ENCODE measurements at regions not wholly inside any gene's neighbourhood (a gene's known extent, or its start where the extent isn't known, plus 50 kb on each side); places are given as distances from the start of the nearest gene placed in this dataset.

- H3K4me3 ChIP-seq (ENCODE audit: insufficient read depth, low read depth, low read length): no peak overlapping the region
- FAIRE-seq (no peak), DNase-seq (ENCODE audit: low read depth) (no peak)
- H3K9me3 Mint-ChIP-seq (ENCODE audit: unreplicated experiment): peaks cover 10% of the 10 kb centered on the region
- no peaks in the 10 kb centered on the region for H4K20me1 ChIP-seq (ENCODE audit: insufficient read depth, low read length)
- H3K36me3 Mint-ChIP-seq (ENCODE audit: low read depth, unreplicated experiment): no peaks in the 10 kb centered on the region
- H3K27ac Mint-ChIP-seq (ENCODE audit: unreplicated experiment): no peak overlapping the region
- peaks cover 66% of the 10 kb centered on the region for H3K27me3 Mint-ChIP-seq (ENCODE audit: low read depth, unreplicated experiment)
- H3K9me3 ChIP-seq (ENCODE audit: insufficient read depth, low read depth, low read length): no peaks in the 10 kb centered on the region
- no peaks in the 10 kb centered on the region for H3K4me1 ChIP-seq (ENCODE audit: insufficient read depth, low read length)
- no peaks in the 10 kb centered on the region for H3K36me3 ChIP-seq (ENCODE audit: insufficient read depth, low read length)
- H3K79me2 ChIP-seq (ENCODE audit: insufficient read depth, low read length): no peaks in the 10 kb centered on the region
- TF ChIP-seq CTCF (IDR thresholded peaks at IDR 0.05; ENCODE audit: insufficient read depth, low read depth, low read length): no peak
- TF ChIP-seq EZH2 (IDR thresholded peaks at IDR 0.05; ENCODE audit: insufficient read depth, low read length): no peak
- no peak overlapping the region for H3K4me2 ChIP-seq (ENCODE audit: low read length)
- H2AFZ ChIP-seq (ENCODE audit: low read depth, low read length): no peak overlapping the region
- no peak overlapping the region for H3K4me3 Mint-ChIP-seq (ENCODE audit: unreplicated experiment)
- H3K9ac ChIP-seq (ENCODE audit: low read length): no peak overlapping the region
- H3K27ac ChIP-seq (ENCODE audit: low read depth, low read length): no peak overlapping the region
- H3K27me3 ChIP-seq (ENCODE audit: insufficient read depth, low read length): no peaks in the 10 kb centered on the region
- H3K4me1 Mint-ChIP-seq (ENCODE audit: low read depth, unreplicated experiment): no peaks in the 10 kb centered on the region
Observed at GRCh38 chr1:30313584-30313983, 409.8 kb downstream of the MATN1 start.

DNA sequence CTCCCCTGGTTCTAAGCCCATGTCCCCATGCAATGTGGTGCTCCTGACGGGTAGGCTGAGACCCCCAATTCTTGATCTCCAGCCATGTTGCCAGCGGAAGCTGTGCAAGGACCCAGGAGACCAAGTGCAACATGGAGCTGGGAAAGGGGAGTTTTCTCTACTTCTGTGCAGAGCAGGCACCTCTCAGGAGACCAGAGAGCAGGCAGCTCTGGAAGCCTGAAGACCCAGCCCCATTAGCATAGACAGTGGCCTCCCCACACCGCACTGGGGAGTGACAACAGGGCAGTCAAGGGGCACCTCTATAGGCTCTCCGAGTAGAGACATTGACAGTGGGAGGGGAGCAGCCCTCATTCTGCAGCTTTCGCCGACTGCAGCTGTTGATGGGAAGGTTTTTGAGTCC is 410.2 kb downstream of the MATN1 start:
- no peaks in the 10 kb centered on the region for H3K36me3 ChIP-seq (ENCODE audit: insufficient read depth, low read length)
- no peak overlapping the region for H3K9ac ChIP-seq (ENCODE audit: low read length)
- FAIRE-seq: no peak
- Mint-ChIP-seq H3K27ac (ENCODE audit: unreplicated experiment) (no peak overlapping the region), H3K4me3 (ENCODE audit: unreplicated experiment) (no peak overlapping the region), H3K27me3 (ENCODE audit: low read depth, unreplicated experiment) (peaks cover 64% of the 10 kb centered on the region), H3K4me1 (ENCODE audit: low read depth, unreplicated experiment) (no peaks in the 10 kb centered on the region), H3K36me3 (ENCODE audit: low read depth, unreplicated experiment) (no peaks in the 10 kb centered on the region), H3K9me3 (ENCODE audit: unreplicated experiment) (peaks cover 10% of the 10 kb centered on the region)
- no peaks in the 10 kb centered on the region for H3K9me3 ChIP-seq (ENCODE audit: insufficient read depth, low read depth, low read length)
- H3K27me3 ChIP-seq (ENCODE audit: insufficient read depth, low read length): no peaks in the 10 kb centered on the region
- H3K27ac ChIP-seq (ENCODE audit: low read depth, low read length): no peak overlapping the region
- no peaks in the 10 kb centered on the region for H3K79me2 ChIP-seq (ENCODE audit: insufficient read depth, low read length)
- H3K4me3 ChIP-seq (ENCODE audit: insufficient read depth, low read depth, low read length): no peak overlapping the region
- DNase-seq (ENCODE audit: low read depth): no peak
- H3K4me1 ChIP-seq (ENCODE audit: insufficient read depth, low read length): no peaks in the 10 kb centered on the region
- H2AFZ ChIP-seq (ENCODE audit: low read depth, low read length): no peak overlapping the region
- no peak for TF ChIP-seq EZH2 (IDR thresholded peaks at IDR 0.05; ENCODE audit: insufficient read depth, low read length)
- TF ChIP-seq CTCF (IDR thresholded peaks at IDR 0.05; ENCODE audit: insufficient read depth, low read depth, low read length): no peak
- H4K20me1 ChIP-seq (ENCODE audit: insufficient read depth, low read length): no peaks in the 10 kb centered on the region
- no peak overlapping the region for H3K4me2 ChIP-seq (ENCODE audit: low read length)

- no peak for TF ChIP-seq EZH2 (IDR thresholded peaks at IDR 0.05; ENCODE audit: insufficient read depth, low read length)
- no peak for TF ChIP-seq CTCF (IDR thresholded peaks at IDR 0.05; ENCODE audit: insufficient read depth, low read depth, low read length)
- H3K79me2 ChIP-seq (ENCODE audit: insufficient read depth, low read length): no peaks in the 10 kb centered on the region
- H3K27ac ChIP-seq (ENCODE audit: low read depth, low read length): no peak overlapping the region
- Mint-ChIP-seq H3K36me3 (ENCODE audit: low read depth, unreplicated experiment) (no peaks in the 10 kb centered on the region), H3K4me3 (ENCODE audit: unreplicated experiment) (no peak overlapping the region), H3K9me3 (ENCODE audit: unreplicated experiment) (peaks cover 10% of the 10 kb centered on the region), H3K27me3 (ENCODE audit: low read depth, unreplicated experiment) (peaks cover 65% of the 10 kb centered on the region), H3K27ac (ENCODE audit: unreplicated experiment) (no peak overlapping the region), H3K4me1 (ENCODE audit: low read depth, unreplicated experiment) (no peaks in the 10 kb centered on the region)
- FAIRE-seq: no peak
- H3K9ac ChIP-seq (ENCODE audit: low read length): no peak overlapping the region
- no peaks in the 10 kb centered on the region for H3K4me1 ChIP-seq (ENCODE audit: insufficient read depth, low read length)
- no peaks in the 10 kb centered on the region for H4K20me1 ChIP-seq (ENCODE audit: insufficient read depth, low read length)
- H3K36me3 ChIP-seq (ENCODE audit: insufficient read depth, low read length): no peaks in the 10 kb centered on the region
- DNase-seq (ENCODE audit: low read depth): no peak
- H3K9me3 ChIP-seq (ENCODE audit: insufficient read depth, low read depth, low read length): no peaks in the 10 kb centered on the region
- H3K4me2 ChIP-seq (ENCODE audit: low read length): no peak overlapping the region
- no peak overlapping the region for H2AFZ ChIP-seq (ENCODE audit: low read depth, low read length)
- H3K27me3 ChIP-seq (ENCODE audit: insufficient read depth, low read length): peaks cover 3% of the 10 kb centered on the region
- H3K4me3 ChIP-seq (ENCODE audit: insufficient read depth, low read depth, low read length): no peak overlapping the region
Observed at GRCh38 chr1:30312226-30312625, 411.2 kb downstream of the MATN1 start.
